Right lobe of liver (tissue), 4 donors: ENCODE measurements at regions not wholly inside any gene's neighbourhood (a gene's known extent, or its start where the extent isn't known, plus 50 kb on each side); places are given as distances from the start of the nearest gene placed in this dataset.

ENCODE experiments used
- CTCF ChIP-seq, 4 donors: fragments of 200-600 bp in 3 of 4; fragments of 450-650 bp in 1 of 4; IDR thresholded peaks; one replicate each; pipeline versions ENCODE4 v1.5.1 to v1.8.0; 2016 to 2022; ENCODE audit warnings: antibody characterized with exemption in 4 of 4, mild to moderate bottlenecking in 2 of 4
- POLR2A ChIP-seq: fragments of 450-650 bp; IDR thresholded peaks from one replicate; pipeline ENCODE4 v1.6.1; 2017; ENCODE audit warnings: antibody characterized with exemption, mild to moderate bottlenecking
- donor health status: DM: no; HTN: no; CAD: no.
- donor health status: DM: no; HTN: no; CAD: no.
- donor health status: DM: no; HTN: yes; CAD: no.

GRCh38 chr6:150465610-150466009 is 96.8 kb downstream of the IYD start:
- TF ChIP-seq POLR2A, result no peak
- no peak for TF ChIP-seq CTCF (IDR thresholded peaks at IDR 0.05)
